ENCODE measurements at regions not wholly inside any gene's neighbourhood (a gene's known extent, or its start where the extent isn't known, plus 50 kb on each side); places are given as distances from the start of the nearest gene placed in this dataset.

GRCh38 chr1:81510701-81511100 is 290.0 kb upstream of the ADGRL2 start:
- Histone ChIP-seq H3K9me2 (ENCODE audit: low read depth, low read length) (no peaks in the 10 kb centered on the region), H4K20me1 (ENCODE audit: insufficient read depth, low read length) (no peaks in the 10 kb centered on the region), H2AFZ (ENCODE audit: low read length) (no peak overlapping the region), H3K9ac (ENCODE audit: low read length) (no peak overlapping the region), H3K4me1 (ENCODE audit: insufficient read depth, low read length, severe bottlenecking) (no peaks in the 10 kb centered on the region), H3K9me3 (ENCODE audit: low read length) (no peaks in the 10 kb centered on the region), H3K36me3 (ENCODE audit: insufficient read depth, low read length) (no peaks in the 10 kb centered on the region), H3K79me2 (ENCODE audit: insufficient read depth, low read length) (no peaks in the 10 kb centered on the region), H3K27me3 (ENCODE audit: insufficient read depth, low read length) (no peaks in the 10 kb centered on the region), H3K4me3 (ENCODE audit: low read depth, low read length, poor library complexity, severe bottlenecking) (no peak overlapping the region), H3K27ac (ENCODE audit: low read depth, low read length, poor library complexity, severe bottlenecking) (no peak overlapping the region), H3F3A (ENCODE audit: insufficient read depth, low read length) (no peaks in the 10 kb centered on the region), H3K4me2 (ENCODE audit: low read length) (no peak overlapping the region)
- no peak for TF ChIP-seq CTCF (IDR thresholded peaks at IDR 0.05; ENCODE audit: low read length)
- no peak for TF ChIP-seq EZH2 (IDR thresholded peaks at IDR 0.05; ENCODE audit: borderline replicate concordance, low read length)

GRCh38 chr1:81509594-81509993 is 291.1 kb upstream of the ADGRL2 start:
- Histone ChIP-seq H3K9ac (ENCODE audit: low read length) (no peak overlapping the region), H3K4me2 (ENCODE audit: low read length) (no peak overlapping the region), H3K27ac (ENCODE audit: low read depth, low read length, poor library complexity, severe bottlenecking) (no peak overlapping the region)

GRCh38 chr1:81506699-81507098 is 294.0 kb upstream of the ADGRL2 start:
- TF ChIP-seq CTCF (IDR thresholded peaks at IDR 0.05; ENCODE audit: low read length) = no peak
- TF ChIP-seq EZH2 (IDR thresholded peaks at IDR 0.05; ENCODE audit: borderline replicate concordance, low read length) = no peak
- Histone ChIP-seq H3K36me3 (ENCODE audit: insufficient read depth, low read length) (no peaks in the 10 kb centered on the region), H3F3A (ENCODE audit: insufficient read depth, low read length) (no peaks in the 10 kb centered on the region), H3K4me3 (ENCODE audit: low read depth, low read length, poor library complexity, severe bottlenecking) (no peak overlapping the region), H3K27ac (ENCODE audit: low read depth, low read length, poor library complexity, severe bottlenecking) (no peak overlapping the region), H3K27me3 (ENCODE audit: insufficient read depth, low read length) (no peaks in the 10 kb centered on the region), H2AFZ (ENCODE audit: low read length) (no peak overlapping the region), H3K9me2 (ENCODE audit: low read depth, low read length) (no peaks in the 10 kb centered on the region), H4K20me1 (ENCODE audit: insufficient read depth, low read length) (no peaks in the 10 kb centered on the region), H3K9ac (ENCODE audit: low read length) (no peak overlapping the region), H3K4me1 (ENCODE audit: insufficient read depth, low read length, severe bottlenecking) (no peaks in the 10 kb centered on the region), H3K9me3 (ENCODE audit: low read length) (no peaks in the 10 kb centered on the region), H3K79me2 (ENCODE audit: insufficient read depth, low read length) (no peaks in the 10 kb centered on the region), H3K4me2 (ENCODE audit: low read length) (no peak overlapping the region)

More at GRCh38 chr1:81509594-81509993, 291.1 kb upstream of the ADGRL2 start:
- TF ChIP-seq CTCF (IDR thresholded peaks at IDR 0.05; ENCODE audit: low read length) (no peak), EZH2 (IDR thresholded peaks at IDR 0.05; ENCODE audit: borderline replicate concordance, low read length) (no peak)
- H4K20me1 ChIP-seq (ENCODE audit: insufficient read depth, low read length) = no peaks in the 10 kb centered on the region
- H3K27me3 ChIP-seq (ENCODE audit: insufficient read depth, low read length) = no peaks in the 10 kb centered on the region
- no peak overlapping the region for H3K4me3 ChIP-seq (ENCODE audit: low read depth, low read length, poor library complexity, severe bottlenecking)
- H3K9me2 ChIP-seq (ENCODE audit: low read depth, low read length) = no peaks in the 10 kb centered on the region
- no peaks in the 10 kb centered on the region for H3F3A ChIP-seq (ENCODE audit: insufficient read depth, low read length)
- no peaks in the 10 kb centered on the region for H3K4me1 ChIP-seq (ENCODE audit: insufficient read depth, low read length, severe bottlenecking)
- no peaks in the 10 kb centered on the region for H3K79me2 ChIP-seq (ENCODE audit: insufficient read depth, low read length)
- H3K36me3 ChIP-seq (ENCODE audit: insufficient read depth, low read length) = no peaks in the 10 kb centered on the region
- H2AFZ ChIP-seq (ENCODE audit: low read length) = no peak overlapping the region
- no peaks in the 10 kb centered on the region for H3K9me3 ChIP-seq (ENCODE audit: low read length)
